Tibial artery (tissue), 4 donors: ENCODE measurements at regions not wholly inside any gene's neighbourhood (a gene's known extent, or its start where the extent isn't known, plus 50 kb on each side); places are given as distances from the start of the nearest gene placed in this dataset.
"Not testable (repeated sequence)": the region's sequence is repeated elsewhere in the genome, so short reads cannot be mapped to it uniquely, and the experiment has no call there.

Source experiments
- DNase-seq, 2 donors: peaks; one replicate each; pipeline ENCODE4 v3.0.0-alpha.2; 2019
- H3K27ac ChIP-seq, 2 donors: fragments of 200-600 bp; sonication (generic) in 1 of 2; 1 replicate in 1 of 2; 2 replicates in 1 of 2; pipeline ENCODE4 v1.5.1; 2018 to 2019; ENCODE audit warnings: mild to moderate bottlenecking in 1 of 2
- H3K27me3 ChIP-seq, 2 donors: fragments of 200-600 bp; sonication (generic) in 1 of 2; one replicate each; pipeline versions ENCODE4 v1.5.1 to v1.6.0; 2016 to 2019
- H3K36me3 ChIP-seq, 3 donors: fragments of 200-600 bp; sonication (generic) in 2 of 3; one replicate each; pipeline ENCODE4 v1.5.1; 2016 to 2019; ENCODE audit warnings: mild to moderate bottlenecking in 2 of 3
- H3K4me1 ChIP-seq, 4 donors: fragments of 200-600 bp; sonication (generic) in 2 of 4; 1 replicate in 3 of 4; 2 replicates in 1 of 4; pipeline ENCODE4 v1.5.1; 2016 to 2019
- H3K4me3 ChIP-seq, 2 donors: fragments of 200-600 bp; sonication (generic) in 1 of 2; 1 replicate in 1 of 2; 2 replicates in 1 of 2; pipeline ENCODE4 v1.5.1; 2018 to 2019; ENCODE audit warnings: mild to moderate bottlenecking in 2 of 2
- H3K9me3 ChIP-seq, 3 donors: fragments of 200-600 bp; sonication (generic) in 1 of 3; one replicate each; pipeline ENCODE4 v1.5.1; 2016 to 2019
- intact Hi-C: fragments of 100-400 bp; cut with DNase I; formaldehyde crosslinking; loops from one replicate; pipeline ENCODE4 v1.15.0; 2023; ENCODE audit warnings: low total_unique reads

DNA sequence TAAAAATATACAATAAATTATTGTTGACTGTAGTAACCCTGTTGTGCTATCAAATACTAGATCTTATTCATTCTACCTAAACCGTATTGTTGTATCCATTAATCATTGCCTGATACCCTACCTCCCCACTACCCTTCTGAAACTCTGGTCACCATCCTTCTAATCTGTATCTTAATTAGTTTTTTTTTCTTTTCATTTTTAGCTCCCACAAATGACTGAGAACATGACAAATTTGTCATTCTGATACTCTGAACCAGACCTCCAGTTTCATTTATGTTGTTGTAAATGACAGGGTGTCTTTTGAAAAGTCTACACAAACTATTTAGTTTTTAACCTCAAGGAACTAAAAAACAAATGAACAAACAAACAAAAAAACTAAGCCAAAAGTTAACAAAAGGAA, 185.1 kb downstream of the ZFY start:
- intact Hi-C loops, H3K27me3 ChIP-seq, DNase-seq, H3K27ac ChIP-seq, H3K4me1 ChIP-seq, H3K36me3 ChIP-seq, H3K4me3 ChIP-seq, H3K9me3 ChIP-seq: not testable (repeated sequence)

DNA sequence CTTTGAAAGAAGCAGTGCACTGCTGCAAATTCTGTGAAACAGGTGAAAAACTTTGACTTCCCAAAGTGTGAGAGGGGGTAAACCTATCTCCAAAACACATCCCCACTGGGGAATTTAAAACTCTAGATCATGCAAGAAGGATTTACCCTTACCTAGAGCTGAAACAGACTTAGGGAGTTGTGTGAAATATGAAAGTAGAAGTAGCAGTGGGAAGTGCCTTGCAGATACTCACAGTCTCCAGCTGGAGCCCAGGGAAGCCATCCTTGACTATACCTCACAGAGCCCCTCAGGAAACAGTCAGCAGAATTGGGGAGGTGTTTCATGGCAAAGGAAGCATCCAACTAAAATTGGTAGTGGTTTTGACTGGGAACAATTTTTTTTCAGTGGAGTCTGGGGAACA, 185.5 kb downstream of the ZFY start:
- H3K27ac ChIP-seq, DNase-seq, H3K27me3 ChIP-seq, H3K4me1 ChIP-seq, intact Hi-C loops, H3K9me3 ChIP-seq, H3K4me3 ChIP-seq, H3K36me3 ChIP-seq: not testable (repeated sequence)

DNA sequence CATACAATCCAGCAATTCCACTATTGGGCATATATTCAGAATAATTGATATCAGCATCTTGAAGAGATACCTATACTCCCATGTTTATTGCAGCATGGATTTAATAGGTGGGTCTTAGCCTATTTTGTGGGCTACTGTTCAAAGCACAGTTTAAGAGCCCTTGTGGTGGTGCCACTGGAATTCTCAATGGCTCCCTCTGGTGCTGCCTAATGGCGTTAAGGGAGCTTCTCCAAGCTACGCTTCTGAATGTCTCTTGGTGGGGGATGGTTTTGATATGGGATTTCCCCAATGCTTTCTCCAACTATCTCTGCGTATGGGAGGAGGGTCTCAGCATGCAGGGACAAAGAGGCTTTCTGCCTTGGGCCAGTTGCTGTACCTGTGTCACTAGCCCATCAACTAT, 188.3 kb downstream of the ZFY start:
- H3K36me3 ChIP-seq, H3K27me3 ChIP-seq, intact Hi-C loops, H3K4me1 ChIP-seq, H3K27ac ChIP-seq, DNase-seq, H3K4me3 ChIP-seq, H3K9me3 ChIP-seq: not testable (repeated sequence)

DNA sequence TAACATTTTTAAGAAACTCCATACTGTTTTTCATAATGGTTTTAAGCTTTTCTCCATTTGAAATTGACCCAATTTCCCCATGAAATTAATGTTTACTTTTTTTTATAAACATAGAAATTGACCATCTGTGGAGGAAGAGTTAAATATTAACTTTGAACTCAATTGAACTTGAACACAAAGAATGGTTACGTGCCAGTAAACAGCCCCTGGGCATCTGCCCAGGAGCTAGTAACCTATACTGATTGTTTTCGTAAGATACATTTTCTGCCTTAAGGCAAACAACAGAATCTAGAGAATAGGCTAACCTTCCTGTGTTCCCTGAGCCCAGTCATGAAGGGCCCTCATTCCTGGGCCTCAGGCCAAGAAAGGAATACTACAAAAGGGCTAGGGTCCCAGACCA, 235.9 kb downstream of the ZFY start:
- H3K4me3 ChIP-seq, DNase-seq, H3K4me1 ChIP-seq, H3K27me3 ChIP-seq, H3K27ac ChIP-seq, H3K36me3 ChIP-seq, intact Hi-C loops, H3K9me3 ChIP-seq: not testable (repeated sequence)

DNA sequence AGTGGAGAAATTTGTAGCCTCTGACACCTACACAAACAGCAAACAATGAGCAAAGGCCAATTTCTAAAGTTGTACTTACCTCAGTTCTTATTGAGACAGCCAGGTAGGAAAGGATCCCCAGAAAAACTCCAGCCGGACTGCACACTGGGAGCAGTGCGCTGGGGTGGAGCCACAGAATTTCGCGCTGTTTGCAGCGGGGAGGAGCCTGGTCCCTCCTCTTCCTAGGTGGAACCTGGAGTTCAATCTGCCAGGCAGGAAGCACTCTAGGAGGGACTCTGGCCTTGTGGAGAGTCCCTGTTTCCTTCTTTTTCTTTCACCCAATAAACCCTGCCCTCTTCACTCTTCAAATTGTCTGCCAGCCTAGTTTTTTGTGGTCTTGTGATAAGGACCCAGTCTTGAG, 259.9 kb downstream of the ZFY start:
- H3K4me1 ChIP-seq, intact Hi-C loops, H3K9me3 ChIP-seq, H3K36me3 ChIP-seq, H3K27ac ChIP-seq, DNase-seq, H3K27me3 ChIP-seq, H3K4me3 ChIP-seq: not testable (repeated sequence)

DNA sequence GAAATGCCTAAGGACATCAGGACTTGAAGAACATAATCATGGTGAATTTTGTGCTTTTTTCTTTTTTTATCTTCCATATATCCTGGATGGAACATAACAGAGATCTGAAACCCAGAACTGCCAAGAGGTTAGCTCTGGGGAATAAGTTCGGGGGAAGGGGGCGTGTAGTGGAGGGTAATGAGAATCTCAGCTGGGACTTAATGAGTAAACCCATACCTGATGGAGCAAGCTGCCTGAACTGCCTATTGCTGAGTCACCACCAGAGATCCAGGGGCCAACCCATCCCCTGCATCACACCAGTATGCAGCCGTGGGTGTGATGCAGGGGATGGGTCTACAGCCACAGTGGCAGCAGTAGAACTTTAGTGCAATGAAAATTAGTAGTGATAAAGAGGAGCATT, 267.1 kb downstream of the ZFY start:
- DNase-seq, H3K27me3 ChIP-seq, H3K27ac ChIP-seq, H3K4me1 ChIP-seq, H3K9me3 ChIP-seq, intact Hi-C loops, H3K36me3 ChIP-seq, H3K4me3 ChIP-seq: not testable (repeated sequence)

DNA sequence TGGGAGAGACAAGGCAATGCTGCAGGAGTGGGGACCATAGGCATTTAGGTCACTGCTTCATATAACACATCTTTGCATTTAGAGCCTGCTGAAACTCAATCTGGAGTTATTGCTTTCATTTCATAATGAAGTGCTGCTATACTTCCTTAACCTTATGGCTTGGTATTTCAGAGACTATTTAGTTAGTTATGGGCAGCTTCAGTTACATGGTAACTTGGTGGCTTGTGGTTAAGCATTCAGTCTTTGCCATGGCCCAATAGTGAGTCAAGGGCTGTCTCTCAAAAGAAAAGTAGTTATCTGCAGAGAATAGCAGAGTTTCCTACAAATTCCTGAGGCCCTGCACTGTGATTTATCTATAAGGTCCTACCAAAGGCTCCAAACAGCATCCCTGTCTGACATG, 271.6 kb downstream of the ZFY start:
- DNase-seq = not testable (repeated sequence)

DNA sequence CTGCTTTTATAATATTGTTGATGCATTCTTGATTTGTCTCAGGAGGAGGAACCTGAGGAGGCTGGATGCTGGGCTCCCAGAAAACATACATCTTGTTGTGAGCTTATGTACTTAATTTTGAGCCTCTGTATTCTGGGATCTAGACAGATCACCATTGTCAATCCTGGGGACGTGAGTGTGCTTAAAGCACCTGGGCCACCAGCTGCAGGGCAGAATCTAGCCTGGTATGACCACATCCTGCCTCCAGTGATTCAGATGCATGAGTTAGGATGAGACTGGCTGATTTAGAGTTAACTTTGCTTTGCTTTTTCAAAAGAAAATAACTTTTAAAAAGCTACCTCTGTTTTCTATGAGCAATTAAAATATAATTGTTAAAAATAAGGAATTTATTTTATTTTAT, 278.0 kb downstream of the ZFY start:
- H3K36me3 ChIP-seq, intact Hi-C loops, H3K4me1 ChIP-seq, H3K27me3 ChIP-seq, DNase-seq, H3K9me3 ChIP-seq, H3K27ac ChIP-seq, H3K4me3 ChIP-seq: not testable (repeated sequence)

More for the DNA sequence above, 271.6 kb downstream of the ZFY start:
- H3K27me3 ChIP-seq, H3K9me3 ChIP-seq, H3K36me3 ChIP-seq, H3K27ac ChIP-seq, intact Hi-C loops, H3K4me3 ChIP-seq, H3K4me1 ChIP-seq: not testable (repeated sequence)

DNA sequence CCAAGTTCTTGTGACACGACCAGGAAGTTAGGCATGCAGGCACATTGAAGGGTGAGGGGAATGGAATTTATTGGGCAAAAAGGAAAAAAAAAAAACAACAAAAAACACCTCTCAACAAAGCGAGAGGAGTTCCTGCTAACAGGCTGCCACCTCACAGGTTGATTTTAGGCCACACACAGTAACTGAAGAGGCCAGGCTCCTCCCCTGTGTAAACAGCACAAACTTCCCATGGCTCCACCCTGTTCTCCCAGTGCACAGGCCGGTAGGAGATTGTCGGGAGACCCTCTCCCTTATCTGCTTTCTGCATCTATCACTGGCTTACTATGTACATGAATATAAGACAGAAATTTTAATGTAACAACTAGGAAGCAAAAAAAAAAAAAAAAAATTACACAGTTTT, 283.0 kb downstream of the ZFY start:
- H3K4me1 ChIP-seq = not testable (repeated sequence)

DNA sequence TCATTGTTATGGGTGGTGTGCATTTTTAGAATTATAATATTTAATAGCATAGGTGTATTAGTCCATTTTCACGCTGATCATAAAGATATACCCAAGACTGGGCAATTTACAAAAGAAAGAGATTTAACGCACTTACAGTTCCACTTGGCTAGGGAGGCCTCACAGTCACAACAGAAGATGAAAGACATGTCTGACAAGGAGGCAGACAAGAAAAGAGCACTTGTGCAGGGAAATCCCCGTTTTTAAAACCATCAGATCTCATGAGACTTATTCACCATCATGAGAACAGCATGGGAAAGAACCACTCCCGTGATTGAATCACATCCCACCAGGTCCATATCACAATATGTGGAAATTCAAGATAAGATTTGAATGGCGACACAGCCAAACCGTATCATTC, 283.4 kb downstream of the ZFY start:
- H3K36me3 ChIP-seq, H3K27me3 ChIP-seq, H3K4me3 ChIP-seq, H3K27ac ChIP-seq, H3K9me3 ChIP-seq, H3K4me1 ChIP-seq, intact Hi-C loops, DNase-seq: not testable (repeated sequence)

More for the DNA sequence above, 283.0 kb downstream of the ZFY start:
- intact Hi-C loops, H3K36me3 ChIP-seq, H3K4me3 ChIP-seq, H3K27me3 ChIP-seq, H3K9me3 ChIP-seq, DNase-seq, H3K27ac ChIP-seq: not testable (repeated sequence)

DNA sequence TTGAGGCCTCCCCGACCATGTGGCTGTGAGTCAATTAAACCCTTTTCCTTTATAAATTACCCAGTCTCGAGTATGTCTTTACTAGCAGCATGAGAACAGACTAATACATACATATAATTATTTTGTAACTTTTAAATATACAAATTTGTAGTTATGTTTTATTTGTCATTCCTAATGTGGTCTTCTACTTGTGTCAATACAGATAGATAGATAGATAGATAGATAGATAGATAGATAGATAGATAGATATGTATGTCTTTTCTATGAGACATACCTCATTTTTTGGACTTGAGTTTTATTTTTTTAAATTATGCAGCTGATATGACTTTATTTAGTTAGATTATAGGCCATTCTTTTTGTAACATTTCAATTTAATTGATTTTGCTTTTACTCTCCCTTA, 316.0 kb upstream of the TGIF2LY start:
- H3K27ac ChIP-seq, intact Hi-C loops, DNase-seq, H3K27me3 ChIP-seq, H3K9me3 ChIP-seq, H3K4me1 ChIP-seq, H3K36me3 ChIP-seq, H3K4me3 ChIP-seq: not testable (repeated sequence)

DNA sequence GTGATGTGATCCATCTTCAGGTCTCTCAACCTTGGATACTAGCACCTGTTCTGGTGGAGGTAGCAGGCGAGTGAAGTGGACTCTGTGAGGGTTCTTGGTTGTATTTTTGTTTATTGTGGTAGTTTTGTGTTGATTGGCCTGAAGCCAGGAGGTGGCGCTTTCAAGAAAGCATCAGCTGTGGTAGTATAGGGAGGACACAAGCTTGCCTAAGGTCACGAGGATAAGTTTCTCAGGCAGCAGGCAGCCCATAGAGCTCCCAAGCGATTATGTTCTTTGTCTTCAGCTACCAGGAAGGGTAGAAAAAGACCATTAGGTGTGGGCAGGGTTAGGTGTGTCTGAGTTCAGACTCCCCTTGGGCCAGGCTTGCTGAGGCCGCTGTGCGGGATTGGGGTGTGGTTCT, 290.8 kb upstream of the TGIF2LY start:
- H3K36me3 ChIP-seq, H3K27me3 ChIP-seq, H3K4me1 ChIP-seq, H3K9me3 ChIP-seq, DNase-seq, intact Hi-C loops, H3K27ac ChIP-seq, H3K4me3 ChIP-seq: not testable (repeated sequence)

DNA sequence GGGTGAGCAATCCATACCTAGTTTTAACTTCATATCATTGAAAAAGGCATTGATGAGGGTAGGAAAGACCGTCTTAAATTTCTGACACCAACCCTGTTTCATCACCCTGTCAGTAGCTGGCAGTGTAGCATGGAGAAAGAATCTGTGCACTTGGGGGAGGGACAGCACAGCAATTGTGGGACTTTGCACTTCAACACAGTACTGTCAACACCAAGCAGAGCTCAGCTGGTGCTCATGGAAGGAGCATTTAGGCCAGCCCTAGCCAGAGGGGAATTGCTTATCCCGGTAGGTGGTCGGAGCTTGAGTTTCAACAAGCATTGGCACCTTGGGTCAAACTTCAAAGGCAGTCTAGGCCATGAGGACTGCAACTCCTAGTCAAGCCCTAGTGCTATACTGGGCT, 281.6 kb upstream of the TGIF2LY start:
- H3K27me3 ChIP-seq, intact Hi-C loops, H3K9me3 ChIP-seq, DNase-seq, H3K4me3 ChIP-seq, H3K4me1 ChIP-seq, H3K27ac ChIP-seq, H3K36me3 ChIP-seq: not testable (repeated sequence)

DNA sequence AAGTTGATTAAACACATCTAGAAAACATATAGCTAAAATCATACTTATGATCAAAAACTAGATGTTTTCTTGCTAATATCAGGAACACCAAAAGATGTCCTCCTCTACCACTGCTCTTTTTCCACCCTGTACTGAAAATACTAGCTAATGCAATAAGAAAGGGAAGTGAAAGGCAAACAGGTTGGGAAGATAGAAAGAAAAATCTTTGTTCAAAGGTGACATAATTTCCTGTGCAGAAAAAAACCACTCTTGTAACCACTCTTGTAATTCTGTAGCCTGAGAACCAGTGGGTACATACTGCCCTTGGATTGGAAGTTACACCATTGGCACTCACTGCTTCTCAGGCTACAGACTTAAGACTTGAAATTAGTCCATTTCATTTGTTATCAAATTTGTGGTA, 258.9 kb upstream of the TGIF2LY start:
- DNase-seq, intact Hi-C loops, H3K4me3 ChIP-seq, H3K27me3 ChIP-seq, H3K9me3 ChIP-seq, H3K27ac ChIP-seq, H3K4me1 ChIP-seq, H3K36me3 ChIP-seq: not testable (repeated sequence)

DNA sequence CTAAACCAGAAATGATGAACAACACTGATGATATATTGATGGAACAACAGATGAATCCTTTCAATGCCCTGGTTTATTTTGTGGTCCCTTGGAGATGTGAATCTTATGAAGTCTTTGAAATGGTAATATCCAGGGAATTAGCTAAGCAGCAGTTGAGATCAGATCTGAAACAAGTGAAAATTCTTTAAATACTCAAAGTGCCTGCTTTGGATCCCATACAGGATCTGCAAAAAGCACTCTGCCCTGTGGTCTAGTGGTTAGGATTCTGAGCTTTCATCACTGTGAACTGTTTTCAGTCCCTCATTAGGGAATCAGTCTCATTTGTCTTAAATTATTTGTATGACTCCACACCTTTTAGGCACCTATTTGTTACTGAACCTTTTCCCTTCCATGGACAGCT, 211.3 kb upstream of the TGIF2LY start:
- H3K4me1 ChIP-seq, H3K4me3 ChIP-seq, H3K27me3 ChIP-seq, DNase-seq, H3K27ac ChIP-seq, intact Hi-C loops, H3K36me3 ChIP-seq, H3K9me3 ChIP-seq: not testable (repeated sequence)

DNA sequence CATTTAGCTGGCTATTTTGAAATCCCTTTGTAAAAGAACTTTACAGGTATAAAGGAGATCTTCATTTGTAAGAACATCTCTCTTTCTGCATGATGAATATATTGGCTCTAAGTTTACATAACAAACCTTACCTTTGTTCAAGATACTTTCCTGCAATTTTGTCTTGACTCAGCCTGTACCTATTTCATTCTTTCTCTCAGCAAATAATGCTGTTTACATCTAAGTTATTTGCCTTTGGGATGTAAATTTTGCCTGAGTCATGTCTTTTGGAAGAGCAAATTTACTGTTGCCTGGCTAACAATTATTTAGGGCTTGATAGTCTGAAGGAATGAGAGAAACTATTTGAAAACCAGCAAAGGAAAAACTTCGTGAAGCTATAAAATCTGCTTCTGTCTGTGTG, 210.4 kb upstream of the TGIF2LY start:
- DNase-seq, H3K27me3 ChIP-seq, H3K4me3 ChIP-seq, H3K27ac ChIP-seq, intact Hi-C loops, H3K36me3 ChIP-seq, H3K9me3 ChIP-seq, H3K4me1 ChIP-seq: not testable (repeated sequence)
